IMR-90 (cell line): ENCODE measurements at regions not wholly inside any gene's neighbourhood (a gene's known extent, or its start where the extent isn't known, plus 50 kb on each side); places are given as distances from the start of the nearest gene placed in this dataset.

ENCODE experiments used
- BHLHE40 ChIP-seq: fragments of 150-350 bp; IDR thresholded peaks from 2 replicates; pipeline ENCODE4 v1.6.1; 2016; ENCODE audit warnings: mild to moderate bottlenecking, low read depth, low read length
- MAFK ChIP-seq: IDR thresholded peaks from 2 replicates; pipeline ENCODE4 v1.6.1; 2012; ENCODE audit warnings: low read depth, low read length, improper control_type of control experiment
- RFX5 ChIP-seq: IDR thresholded peaks from 2 replicates; pipeline ENCODE4 v1.8.0; 2012; ENCODE audit warnings: low read depth, mild to moderate bottlenecking, low read length, moderate library complexity
- USF2 ChIP-seq: fragments of 150-350 bp; IDR thresholded peaks from 2 replicates; pipeline ENCODE4 v1.6.1; 2017; ENCODE audit warnings: mild to moderate bottlenecking, antibody characterized with exemption, low read length, low read depth
- TF ChIP-seq, protein P1 (sequence below): conservative IDR thresholded peaks from 2 replicates; pipeline ENCODE4 v1.5.1; 2012; ENCODE audit warnings: mild to moderate bottlenecking, low read depth, low read length, improper control_type of control experiment

DNA sequence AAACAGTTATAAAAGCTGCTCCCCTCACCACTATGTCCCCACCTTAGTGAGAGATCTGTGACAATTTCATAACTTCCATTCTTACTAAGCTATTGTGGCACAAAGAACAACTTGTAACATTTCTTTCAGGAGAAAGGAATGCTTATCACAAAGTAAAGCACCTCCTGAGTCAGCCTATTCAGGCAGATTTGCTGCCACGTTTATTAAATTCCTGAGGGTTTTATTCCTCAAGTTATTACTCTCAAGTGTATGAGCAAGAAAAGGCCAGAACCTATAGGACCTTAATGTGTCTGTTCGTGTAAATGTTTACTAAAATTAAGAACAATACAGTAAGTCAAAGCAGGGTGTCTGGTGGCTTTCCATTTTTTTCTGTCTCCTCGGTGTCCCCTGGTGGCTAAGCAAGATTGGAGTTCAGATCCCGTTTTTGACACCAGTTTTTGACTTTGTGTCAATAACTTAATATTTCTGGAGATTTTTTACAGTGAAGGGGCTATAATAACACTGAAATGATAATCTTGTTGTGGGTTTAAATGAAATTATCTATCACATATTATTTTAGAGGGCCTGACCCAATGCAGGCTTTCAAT is 1539.6 kb downstream of the BRINP3 start:
- TF ChIP-seq, protein P1, sequence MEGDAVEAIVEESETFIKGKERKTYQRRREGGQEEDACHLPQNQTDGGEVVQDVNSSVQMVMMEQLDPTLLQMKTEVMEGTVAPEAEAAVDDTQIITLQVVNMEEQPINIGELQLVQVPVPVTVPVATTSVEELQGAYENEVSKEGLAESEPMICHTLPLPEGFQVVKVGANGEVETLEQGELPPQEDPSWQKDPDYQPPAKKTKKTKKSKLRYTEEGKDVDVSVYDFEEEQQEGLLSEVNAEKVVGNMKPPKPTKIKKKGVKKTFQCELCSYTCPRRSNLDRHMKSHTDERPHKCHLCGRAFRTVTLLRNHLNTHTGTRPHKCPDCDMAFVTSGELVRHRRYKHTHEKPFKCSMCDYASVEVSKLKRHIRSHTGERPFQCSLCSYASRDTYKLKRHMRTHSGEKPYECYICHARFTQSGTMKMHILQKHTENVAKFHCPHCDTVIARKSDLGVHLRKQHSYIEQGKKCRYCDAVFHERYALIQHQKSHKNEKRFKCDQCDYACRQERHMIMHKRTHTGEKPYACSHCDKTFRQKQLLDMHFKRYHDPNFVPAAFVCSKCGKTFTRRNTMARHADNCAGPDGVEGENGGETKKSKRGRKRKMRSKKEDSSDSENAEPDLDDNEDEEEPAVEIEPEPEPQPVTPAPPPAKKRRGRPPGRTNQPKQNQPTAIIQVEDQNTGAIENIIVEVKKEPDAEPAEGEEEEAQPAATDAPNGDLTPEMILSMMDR, result 0 out of 2 replicates have a peak, but pooled peaks have one; percentile 22
- TF ChIP-seq USF2 (no peak), BHLHE40 (no peak), MAFK (no peak; the same call in 1 of the 2 replicates), RFX5 (no peak)
